ENCODE measurements at regions not wholly inside any gene's neighbourhood (a gene's known extent, or its start where the extent isn't known, plus 50 kb on each side); places are given as distances from the start of the nearest gene placed in this dataset.

DNA sequence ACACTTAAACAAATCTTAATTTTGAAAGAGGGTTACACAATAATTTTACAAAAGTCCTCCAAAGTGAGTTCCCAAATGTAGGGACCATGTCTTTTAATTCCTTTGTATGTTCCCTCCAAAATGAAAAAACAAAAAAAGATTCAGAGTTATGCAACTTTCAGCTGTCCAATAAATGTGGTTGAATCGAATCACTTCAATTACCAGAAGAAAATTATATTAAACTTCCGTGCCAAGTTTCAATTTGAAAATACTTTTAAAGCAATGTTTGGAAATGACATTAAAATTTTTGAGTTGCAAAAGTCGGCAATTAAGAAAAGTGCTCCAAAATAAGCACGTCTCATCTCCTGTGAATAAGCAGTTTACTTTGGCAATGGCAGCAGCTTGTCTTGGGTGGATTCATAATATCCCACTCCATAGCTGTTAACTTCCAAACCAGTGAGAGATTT is 60.3 kb upstream of the C1GALT1 start:
- no peak overlapping the region for H2AFZ ChIP-seq (ENCODE audit: low read length)
- no peak overlapping the region for H3K4me3 ChIP-seq (ENCODE audit: low read length)
- no peaks in the 10 kb centered on the region for H3K27me3 ChIP-seq (replicated peaks; ENCODE audit: insufficient read depth, low read length)
- H3F3A ChIP-seq (ENCODE audit: insufficient read depth, low read length) = no peaks in the 10 kb centered on the region
- DNase-seq = no peak
- no peak overlapping the region for H3K4me2 ChIP-seq (ENCODE audit: low read depth, low read length)
- H3K36me3 ChIP-seq (replicated peaks; ENCODE audit: insufficient read depth, low read length) = no peaks in the 10 kb centered on the region
- TF ChIP-seq, protein P1, sequence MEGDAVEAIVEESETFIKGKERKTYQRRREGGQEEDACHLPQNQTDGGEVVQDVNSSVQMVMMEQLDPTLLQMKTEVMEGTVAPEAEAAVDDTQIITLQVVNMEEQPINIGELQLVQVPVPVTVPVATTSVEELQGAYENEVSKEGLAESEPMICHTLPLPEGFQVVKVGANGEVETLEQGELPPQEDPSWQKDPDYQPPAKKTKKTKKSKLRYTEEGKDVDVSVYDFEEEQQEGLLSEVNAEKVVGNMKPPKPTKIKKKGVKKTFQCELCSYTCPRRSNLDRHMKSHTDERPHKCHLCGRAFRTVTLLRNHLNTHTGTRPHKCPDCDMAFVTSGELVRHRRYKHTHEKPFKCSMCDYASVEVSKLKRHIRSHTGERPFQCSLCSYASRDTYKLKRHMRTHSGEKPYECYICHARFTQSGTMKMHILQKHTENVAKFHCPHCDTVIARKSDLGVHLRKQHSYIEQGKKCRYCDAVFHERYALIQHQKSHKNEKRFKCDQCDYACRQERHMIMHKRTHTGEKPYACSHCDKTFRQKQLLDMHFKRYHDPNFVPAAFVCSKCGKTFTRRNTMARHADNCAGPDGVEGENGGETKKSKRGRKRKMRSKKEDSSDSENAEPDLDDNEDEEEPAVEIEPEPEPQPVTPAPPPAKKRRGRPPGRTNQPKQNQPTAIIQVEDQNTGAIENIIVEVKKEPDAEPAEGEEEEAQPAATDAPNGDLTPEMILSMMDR (IDR thresholded peaks at IDR 0.05; ENCODE audit: low read length) = no peak
- TF ChIP-seq EZH2 (optimal IDR thresholded peaks at IDR 0.05; ENCODE audit: low read depth, low read length) = no peak
- no peak for TF ChIP-seq EZH2phosphoT487 (IDR thresholded peaks at IDR 0.05; ENCODE audit: low read length)
- H3K27ac ChIP-seq (ENCODE audit: low read length) = no peak overlapping the region
- H3K79me2 ChIP-seq (ENCODE audit: low read length) = no peaks in the 10 kb centered on the region
- H4K20me1 ChIP-seq (ENCODE audit: insufficient read depth, low read length) = no peaks in the 10 kb centered on the region
- H3K9me2 ChIP-seq (replicated peaks; ENCODE audit: insufficient read depth, low read length) = no peaks in the 10 kb centered on the region
- H3K4me1 ChIP-seq (ENCODE audit: low read length) = no peaks in the 10 kb centered on the region
- no peak overlapping the region for H3K9ac ChIP-seq (ENCODE audit: low read length)
- no peaks in the 10 kb centered on the region for H3K9me3 ChIP-seq (replicated peaks; ENCODE audit: insufficient read depth, low read length)

DNA sequence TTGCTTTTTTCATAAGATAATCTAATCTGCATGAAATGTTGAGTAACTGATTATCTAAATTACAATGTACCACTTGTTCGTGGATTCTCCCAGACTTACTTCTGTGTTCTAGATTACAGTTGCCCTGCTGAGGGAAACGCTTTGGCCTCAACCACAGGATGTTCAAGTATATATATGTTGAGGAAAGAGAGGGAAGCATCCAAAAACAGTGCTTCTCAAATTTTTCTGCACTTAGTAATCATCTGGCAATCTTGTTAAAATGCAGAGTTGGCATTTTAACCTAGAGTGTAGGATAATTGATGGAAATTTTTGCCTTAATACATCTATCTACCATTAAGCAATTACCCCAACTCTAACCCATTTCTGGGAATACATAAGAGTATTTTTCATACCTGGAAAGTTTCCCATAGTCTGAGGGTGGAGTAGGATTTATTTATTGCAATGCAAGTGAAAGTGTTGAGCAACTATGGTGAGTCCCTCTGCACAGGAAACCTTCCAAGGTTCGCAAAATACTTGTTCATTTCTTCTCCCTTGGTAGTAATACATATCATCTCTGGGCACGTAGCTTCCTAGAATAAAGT is 59.6 kb upstream of the C1GALT1 start:
- H3K4me3 ChIP-seq (ENCODE audit: low read length) = no peak overlapping the region
- H3K9me3 ChIP-seq (replicated peaks; ENCODE audit: insufficient read depth, low read length) = no peaks in the 10 kb centered on the region
- H2AFZ ChIP-seq (ENCODE audit: low read length) = no peak overlapping the region
- H3K36me3 ChIP-seq (replicated peaks; ENCODE audit: insufficient read depth, low read length) = no peaks in the 10 kb centered on the region
- no peaks in the 10 kb centered on the region for H3K9me2 ChIP-seq (replicated peaks; ENCODE audit: insufficient read depth, low read length)
- no peak overlapping the region for H3K27ac ChIP-seq (ENCODE audit: low read length)
- no peak for TF ChIP-seq EZH2 (optimal IDR thresholded peaks at IDR 0.05; ENCODE audit: low read depth, low read length)
- TF ChIP-seq, protein P1 (IDR thresholded peaks at IDR 0.05; ENCODE audit: low read length) = no peak
- TF ChIP-seq EZH2phosphoT487 (IDR thresholded peaks at IDR 0.05; ENCODE audit: low read length) = no peak
- no peaks in the 10 kb centered on the region for H3K27me3 ChIP-seq (replicated peaks; ENCODE audit: insufficient read depth, low read length)
- no peaks in the 10 kb centered on the region for H3K4me1 ChIP-seq (ENCODE audit: low read length)
- H4K20me1 ChIP-seq (ENCODE audit: insufficient read depth, low read length) = no peaks in the 10 kb centered on the region
- no peak overlapping the region for H3K4me2 ChIP-seq (ENCODE audit: low read depth, low read length)
- no peak for DNase-seq
- no peak overlapping the region for H3K9ac ChIP-seq (ENCODE audit: low read length)
- H3K79me2 ChIP-seq (ENCODE audit: low read length) = no peaks in the 10 kb centered on the region
- H3F3A ChIP-seq (ENCODE audit: insufficient read depth, low read length) = no peaks in the 10 kb centered on the region

DNA sequence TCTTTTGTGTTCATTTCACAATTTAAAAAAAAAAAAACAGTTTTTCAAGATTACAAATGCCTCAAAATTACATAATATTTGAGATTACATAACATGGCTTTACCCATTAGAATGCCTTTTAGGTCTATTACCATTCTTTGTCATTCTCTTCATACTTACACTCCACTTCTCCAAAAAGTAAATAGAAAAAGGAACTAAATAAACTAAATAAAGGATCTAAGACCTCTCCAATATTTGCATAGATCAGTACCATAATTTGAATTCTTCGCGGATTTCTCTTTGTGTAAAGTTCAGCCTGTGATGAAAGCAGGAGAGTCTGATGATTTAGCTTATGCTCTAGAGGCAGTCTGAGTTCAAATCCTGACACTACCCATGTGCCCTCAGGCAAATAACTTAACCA is 56.4 kb upstream of the C1GALT1 start:
- Histone ChIP-seq H4K20me1 (ENCODE audit: insufficient read depth, low read length) (no peaks in the 10 kb centered on the region), H3K27me3 (replicated peaks; ENCODE audit: insufficient read depth, low read length) (no peaks in the 10 kb centered on the region), H3K27ac (ENCODE audit: low read length) (no peak overlapping the region), H3K36me3 (replicated peaks; ENCODE audit: insufficient read depth, low read length) (no peaks in the 10 kb centered on the region), H3K9me3 (replicated peaks; ENCODE audit: insufficient read depth, low read length) (no peaks in the 10 kb centered on the region), H3K4me2 (ENCODE audit: low read depth, low read length) (no peak overlapping the region), H3K4me1 (ENCODE audit: low read length) (no peaks in the 10 kb centered on the region), H2AFZ (ENCODE audit: low read length) (no peak overlapping the region), H3K9ac (ENCODE audit: low read length) (no peak overlapping the region), H3F3A (ENCODE audit: insufficient read depth, low read length) (no peaks in the 10 kb centered on the region), H3K9me2 (replicated peaks; ENCODE audit: insufficient read depth, low read length) (no peaks in the 10 kb centered on the region), H3K4me3 (ENCODE audit: low read length) (no peak overlapping the region), H3K79me2 (ENCODE audit: low read length) (no peaks in the 10 kb centered on the region)
- TF ChIP-seq EZH2phosphoT487 (IDR thresholded peaks at IDR 0.05; ENCODE audit: low read length) (no peak), EZH2 (optimal IDR thresholded peaks at IDR 0.05; ENCODE audit: low read depth, low read length) (no peak)
- TF ChIP-seq, protein P1 (IDR thresholded peaks at IDR 0.05; ENCODE audit: low read length) = no peak
- no peak for DNase-seq
